ENCODE measurements at regions not wholly inside any gene's neighbourhood (a gene's known extent, or its start where the extent isn't known, plus 50 kb on each side); places are given as distances from the start of the nearest gene placed in this dataset.

DNA sequence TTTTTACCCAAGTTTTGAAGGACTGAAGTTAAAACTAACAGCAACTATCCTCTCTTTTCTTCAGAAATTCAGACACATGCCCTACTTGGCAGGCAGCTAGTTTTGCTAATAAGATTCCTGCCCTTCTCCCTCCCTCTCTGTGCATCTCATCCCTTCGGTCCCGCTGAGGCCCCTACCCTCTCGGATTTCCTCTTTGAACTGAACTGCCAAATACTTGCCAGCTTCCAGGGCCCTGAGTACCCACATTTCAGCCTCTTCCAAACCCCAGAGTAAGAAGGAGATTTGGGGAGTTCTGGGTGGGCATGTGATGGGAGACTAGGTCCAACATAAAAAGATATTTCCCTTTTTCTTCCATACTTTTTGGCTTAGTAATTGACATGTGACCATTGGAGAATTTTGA is 116.5 kb upstream of the JUN start:
- Histone ChIP-seq H3K27ac (peak overlapping the region; percentile 72), H3K36me3 (no peaks in the 10 kb centered on the region), H3K27me3 (no peaks in the 10 kb centered on the region), H3K4me3 (no peak overlapping the region), H3K9me3 (no peaks in the 10 kb centered on the region), H3K4me1 (peaks cover 44% of the 10 kb centered on the region)
- no peak for DNase-seq (ENCODE audit: extremely low spot score in 2 of 2)
- intact Hi-C loops (cut with DNase I) = loop anchor here (5.0 kb wide), 1 partner anchor 118 kb away; the partner anchor contains the start of gene JUN
- TF ChIP-seq POLR2AphosphoS5 (IDR thresholded peaks at IDR 0.05; ENCODE audit: insufficient read depth in 1 of 2, low read depth in 1 of 2) = no peak
- no peak for TF ChIP-seq CTCF (IDR thresholded peaks at IDR 0.05)
- no peak for TF ChIP-seq POLR2A (IDR thresholded peaks at IDR 0.05)

GRCh38 chr1:58901008-58901407 is 117.2 kb upstream of the JUN start:
- H3K4me1 ChIP-seq = peaks cover 38% of the 10 kb centered on the region
- DNase-seq (ENCODE audit: extremely low spot score in 2 of 2) = no peak
- intact Hi-C loops (cut with DNase I) = loop anchor here (5.0 kb wide), 1 partner anchor 119 kb away; the partner anchor contains the start of gene JUN
- no peaks in the 10 kb centered on the region for H3K9me3 ChIP-seq
- TF ChIP-seq POLR2AphosphoS5 (IDR thresholded peaks at IDR 0.05; ENCODE audit: insufficient read depth in 1 of 2, low read depth in 1 of 2) = no peak
- no peak for TF ChIP-seq POLR2A (IDR thresholded peaks at IDR 0.05)
- no peaks in the 10 kb centered on the region for H3K27me3 ChIP-seq
- no peak overlapping the region for H3K4me3 ChIP-seq
- no peaks in the 10 kb centered on the region for H3K36me3 ChIP-seq
- H3K27ac ChIP-seq = peak overlapping the region; percentile 72

- peaks cover 18% of the 10 kb centered on the region for H3K4me1 ChIP-seq
- intact Hi-C loops (cut with DNase I) = loop anchor here (5.0 kb wide), 1 partner anchor 121 kb away; the partner anchor contains the start of gene JUN
- no peaks in the 10 kb centered on the region for H3K36me3 ChIP-seq
- no peaks in the 10 kb centered on the region for H3K27me3 ChIP-seq
- peak overlapping the region; percentile 43 to 63 for H3K4me3 ChIP-seq
- no peaks in the 10 kb centered on the region for H3K9me3 ChIP-seq
- H3K27ac ChIP-seq = peak overlapping the region; percentile 93
- TF ChIP-seq CTCF (IDR thresholded peaks at IDR 0.05) = no peak
- TF ChIP-seq POLR2AphosphoS5 (IDR thresholded peaks at IDR 0.05; ENCODE audit: insufficient read depth in 1 of 2, low read depth in 1 of 2) = peak in 1 of 2 donors; percentile 8
- no peak for DNase-seq (ENCODE audit: extremely low spot score in 2 of 2)
Measured at GRCh38 chr1:58902830-58903513, 119.1 kb upstream of the JUN start.

DNA sequence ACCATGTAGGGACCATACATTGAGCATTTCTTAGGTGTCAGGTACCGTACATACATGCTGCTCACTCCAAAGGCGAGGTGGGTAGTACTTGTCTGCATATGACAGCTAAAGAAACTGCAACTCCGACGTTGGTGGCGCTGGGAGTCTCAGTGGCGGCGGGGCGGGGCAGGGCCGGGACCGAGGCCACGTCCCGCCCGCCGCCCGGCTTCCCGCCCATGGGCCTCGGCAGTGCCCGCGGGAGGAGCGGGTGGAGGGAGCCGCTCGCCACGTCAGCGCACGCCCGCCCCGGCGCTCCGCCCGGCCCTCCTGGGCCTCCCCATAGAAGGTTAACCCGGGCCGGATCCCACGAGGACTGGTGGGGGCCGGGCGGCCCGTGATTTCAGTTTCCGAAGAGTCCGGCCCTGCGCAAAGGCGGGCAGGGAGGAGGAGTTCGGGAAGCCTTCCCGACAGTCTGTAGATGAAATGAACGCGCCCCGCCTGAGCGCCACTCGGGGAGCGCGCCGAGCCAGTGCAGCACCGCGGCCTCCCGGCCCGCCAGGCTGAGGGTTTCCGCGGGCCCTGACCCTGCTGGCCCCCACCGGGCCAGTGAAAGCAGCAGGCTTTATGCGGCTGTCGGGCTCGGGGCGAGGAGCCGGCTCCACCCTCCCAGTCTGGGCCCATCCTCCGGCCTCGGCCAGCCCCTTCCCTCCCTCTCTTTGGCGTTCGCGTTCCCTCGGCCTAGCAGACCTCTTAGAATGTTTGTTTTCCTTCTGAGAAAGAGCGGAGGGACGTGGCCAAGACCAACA is 119.9 kb upstream of the JUN start:
- Histone ChIP-seq H3K36me3 (no peaks in the 10 kb centered on the region), H3K27me3 (no peaks in the 10 kb centered on the region), H3K9me3 (no peaks in the 10 kb centered on the region), H3K4me1 (peaks cover 11% of the 10 kb centered on the region), H3K27ac (peak overlapping the region; percentile 93), H3K4me3 (peak overlapping the region; percentile 43 to 63)
- intact Hi-C loops (cut with DNase I) = loop anchor here (5.0 kb wide), 1 partner anchor 121 kb away; the partner anchor contains the start of gene JUN
- DNase-seq (ENCODE audit: extremely low spot score in 2 of 2) = no peak
- peak; percentile 75 to 98 for TF ChIP-seq POLR2AphosphoS5 (IDR thresholded peaks at IDR 0.05; ENCODE audit: insufficient read depth in 1 of 2, low read depth in 1 of 2)
- no peak for TF ChIP-seq CTCF (IDR thresholded peaks at IDR 0.05)
- TF ChIP-seq POLR2A (IDR thresholded peaks at IDR 0.05) = peak in 1 of 2 donors; percentile 81

GRCh38 chr1:58904299-58905125 is 120.7 kb upstream of the JUN start:
- no peak for DNase-seq (ENCODE audit: extremely low spot score in 2 of 2)
- Histone ChIP-seq H3K27me3 (no peaks in the 10 kb centered on the region), H3K36me3 (no peaks in the 10 kb centered on the region), H3K4me1 (peaks cover 3% of the 10 kb centered on the region), H3K9me3 (no peaks in the 10 kb centered on the region), H3K4me3 (peak overlapping the region; percentile 43 to 63), H3K27ac (peak overlapping the region; percentile 93)
- intact Hi-C loops (cut with DNase I) = loop anchor here (5.0 kb wide), 1 partner anchor 122 kb away; the partner anchor contains the start of gene JUN
- no peak for TF ChIP-seq POLR2AphosphoS5 (IDR thresholded peaks at IDR 0.05; ENCODE audit: insufficient read depth in 1 of 2, low read depth in 1 of 2)
- TF ChIP-seq CTCF (IDR thresholded peaks at IDR 0.05) = no peak
- no peak for TF ChIP-seq POLR2A (IDR thresholded peaks at IDR 0.05)
